NT2/D1 (cell line): ENCODE measurements at regions not wholly inside any gene's neighbourhood (a gene's known extent, or its start where the extent isn't known, plus 50 kb on each side); places are given as distances from the start of the nearest gene placed in this dataset.

Experiments
- YY1 ChIP-seq: IDR thresholded peaks from 2 replicates; pipeline ENCODE4 v1.6.1; 2011; ENCODE audit not compliant: insufficient read length, insufficient read depth
- ZNF274 ChIP-seq: IDR thresholded peaks from 2 replicates; pipeline ENCODE4 v1.6.1; 2011; ENCODE audit warnings: mild to moderate bottlenecking, low read depth, low read length

GRCh38 chr3:159867372-159867771 is 121.3 kb upstream of the IL12A start:
- TF ChIP-seq YY1 (no peak), ZNF274 (no peak)
